K562 (cell line): ENCODE measurements at regions not wholly inside any gene's neighbourhood (a gene's known extent, or its start where the extent isn't known, plus 50 kb on each side); places are given as distances from the start of the nearest gene placed in this dataset.

ENCODE experiments used
- ATAC-seq: fragments of 200-7000 bp; cut with Tn5 transposase; 3 replicates; pipeline ENCODE4 v1.9.1; 2020; ENCODE audit warnings: moderate library complexity
- BruUV-seq: library from RNA; stranded (reverse); fragments of 400-500 nt; replicated peaks from 2 replicates; lab custom pipeline; 2021; lab: Mats Ljungman, UMichigan
- CTCF ChIA-PET: fragments of 300-600 bp; formaldehyde crosslinking; extraction: SDS; loops from one replicate; lab custom pipeline; 2021; ENCODE audit warnings: low intra/inter-chr PET ratio; lab: Yijun Ruan, JAX
- POLR2A ChIA-PET: fragments of 300-600, 350-650 bp; sonication (Branson Sonifier 250); formaldehyde crosslinking; extraction: SDS; loops from one replicate; lab custom pipeline; 2021; ENCODE audit warnings: antibody characterized with exemption, inconsistent platforms; lab: Yijun Ruan, JAX
- DNase-seq, 4 experiments: peaks; one replicate each; pipeline versions ENCODE4 v3.0.0 to v3.0.0-alpha.2; 2011 to 2018; ENCODE audit warnings: low spot score in 3 of 4, mixed read lengths in 3 of 4; ENCODE audit errors: extremely low read depth in 1 of 4
- FAIRE-seq: peaks from 2 replicates; lab custom pipeline; 2011; peaks lifted over from hg19 to GRCh38; lab: Jason Lieb, UNC
- H2AFZ ChIP-seq: 2 replicates; pipeline ENCODE4 v1.6.0; 2011; ENCODE audit warnings: low read depth, low read length, control low read depth, inconsistent platforms
- H3K27ac ChIP-seq: fragments of 200-600 bp; 3 replicates; pipeline ENCODE4 v1.8.0; 2011; ENCODE audit warnings: low read depth, mild to moderate bottlenecking, control low read depth, inconsistent platforms, low read length, moderate library complexity, mixed read lengths; ENCODE audit errors: extremely low read depth
- H3K27me3 ChIP-seq, 2 experiments: fragments of 300-600 bp in 1 of 2; 2 replicates in 1 of 2; 3 replicates in 1 of 2; pipeline versions ENCODE4 v1.6.0 to v1.8.0; 2011; ENCODE audit warnings: inconsistent platforms in 2 of 2, low read length in 2 of 2, mild to moderate bottlenecking in 1 of 2, mixed read lengths in 1 of 2, moderate library complexity in 1 of 2; ENCODE audit not compliant: control insufficient read depth in 2 of 2, insufficient read depth in 2 of 2
- H3K36me3 ChIP-seq: fragments of 300-600 bp; 3 replicates; pipeline ENCODE4 v1.8.0; 2011; ENCODE audit warnings: mild to moderate bottlenecking, low read length, inconsistent platforms; ENCODE audit not compliant: control insufficient read depth, insufficient read depth
- H3K4me1 ChIP-seq, 2 experiments: fragments of 200-600 bp in 1 of 2; replicated peaks in 1 of 2; 2 replicates in 1 of 2; 3 replicates in 1 of 2; pipeline versions ENCODE4 v1.5.1 to v1.8.0; 2011; ENCODE audit warnings: inconsistent platforms in 2 of 2, low read length in 2 of 2, mild to moderate bottlenecking in 1 of 2, mixed read lengths in 1 of 2, moderate library complexity in 1 of 2; ENCODE audit not compliant: control insufficient read depth in 2 of 2, insufficient read depth in 2 of 2
- H3K4me2 ChIP-seq: 2 replicates; pipeline ENCODE4 v1.6.1; 2011; ENCODE audit warnings: low read length, control low read depth, inconsistent platforms, mixed read lengths; ENCODE audit not compliant: insufficient read depth
- H3K4me3 ChIP-seq: fragments of 200-600 bp; sonication (generic), shearing (Covaris generic); 2 replicates; pipeline ENCODE4 v1.5.1; 2016; ENCODE audit warnings: control low read depth, inconsistent platforms
- H3K79me2 ChIP-seq: fragments of 200-600 bp; 3 replicates; pipeline ENCODE4 v1.8.0; 2011; ENCODE audit warnings: low read length, inconsistent platforms; ENCODE audit not compliant: control insufficient read depth, insufficient read depth
- H3K9ac ChIP-seq, 2 experiments: 2 replicates each; pipeline versions ENCODE4 v1.6.0 to v1.6.1; 2011; ENCODE audit warnings: low read depth in 2 of 2, low read length in 2 of 2, control low read depth in 1 of 2, inconsistent platforms in 1 of 2, mild to moderate bottlenecking in 1 of 2, mixed read lengths in 1 of 2; ENCODE audit not compliant: insufficient read depth in 1 of 2
- H3K9me1 ChIP-seq: one replicate; pipeline ENCODE4 v1.6.0; 2011; ENCODE audit warnings: inconsistent platforms, mild to moderate bottlenecking, low read length, moderate library complexity; ENCODE audit not compliant: control insufficient read depth, insufficient read depth
- H3K9me3 ChIP-seq: replicated peaks from 2 replicates; pipeline ENCODE4 v1.5.1; 2011; ENCODE audit warnings: low read depth, low read length, inconsistent platforms; ENCODE audit not compliant: control insufficient read depth, insufficient read depth
- H4K20me1 ChIP-seq: replicated peaks from 2 replicates; pipeline ENCODE4 v1.6.1; 2011; ENCODE audit warnings: low read length, inconsistent platforms, mixed read lengths; ENCODE audit not compliant: control insufficient read depth, insufficient read depth
- CHD4 ChIP-seq: fragments of 200-600 bp; sonication (generic); IDR thresholded peaks from 3 replicates; pipeline ENCODE4 v1.6.1; 2012; ENCODE audit warnings: low read depth, mild to moderate bottlenecking, mixed read lengths, low read length, inconsistent platforms; ENCODE audit not compliant: insufficient read depth, insufficient replicate concordance, poor library complexity, severe bottlenecking
- ZNF644 ChIP-seq: fragments of 200-800 bp; sonication (Bioruptor generic); IDR thresholded peaks from 2 replicates; pipeline ENCODE4 v1.6.1; 2016; ENCODE audit warnings: low read depth, missing genetic modification characterization, missing compliant biosample characterization
- WGBS: fragments of 100-300 bp; shearing (Covaris generic); methylation state at CpG from one replicate; pipeline ENCODE4 v1.1.6; 2016; ENCODE audit warnings: low coverage, mixed read lengths; ENCODE audit not compliant: insufficient coverage; ENCODE audit errors: missing lambda C conversion rate; 5-methylcytosine and 5-hydroxymethylcytosine counted together
- in situ Hi-C: fragments of 300-500 bp; cut with MboI; formaldehyde crosslinking; loops from 4 replicates; pipeline ENCODE4 v1.15.0; 2018; ENCODE audit warnings: inconsistent platforms, mixed read lengths
- intact Hi-C: fragments of 100-400 bp; cut with micrococcal nuclease; formaldehyde crosslinking; loops from 2 replicates; pipeline ENCODE4 v1.14.2; 2022
- TF ChIP-seq, protein P1 (sequence below): fragments of 450-650 bp; IDR thresholded peaks from 2 replicates; pipeline ENCODE4 v1.6.1; 2016; ENCODE audit warnings: low read depth
- TF ChIP-seq, protein P2 (sequence below): sonication (generic); formaldehyde crosslinking; IDR thresholded peaks from 2 replicates; pipeline ENCODE4 v1.8.1; 2022; ENCODE audit warnings: missing genetic modification reagents

DNA sequence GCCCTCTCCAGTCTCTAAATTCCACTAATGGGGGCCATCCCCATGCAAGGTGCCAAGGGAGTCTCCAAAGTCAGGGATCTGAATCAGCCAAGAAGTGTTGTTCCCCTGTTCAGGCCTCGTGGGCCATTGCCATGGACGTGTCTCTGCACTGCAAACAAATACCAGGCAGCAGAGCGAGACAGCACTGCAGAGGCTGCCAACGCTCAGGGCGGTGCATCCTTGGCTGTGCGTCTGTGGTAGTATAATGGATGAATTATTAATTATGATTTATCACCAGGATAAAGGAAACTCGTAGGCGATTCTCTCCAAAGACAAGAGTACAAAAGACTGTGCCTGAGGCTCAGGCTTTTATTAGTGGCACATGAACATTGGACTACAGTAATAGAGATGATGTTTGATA lies 122.3 kb upstream of the NTF3 start (continued):
- TF ChIP-seq, protein P1, sequence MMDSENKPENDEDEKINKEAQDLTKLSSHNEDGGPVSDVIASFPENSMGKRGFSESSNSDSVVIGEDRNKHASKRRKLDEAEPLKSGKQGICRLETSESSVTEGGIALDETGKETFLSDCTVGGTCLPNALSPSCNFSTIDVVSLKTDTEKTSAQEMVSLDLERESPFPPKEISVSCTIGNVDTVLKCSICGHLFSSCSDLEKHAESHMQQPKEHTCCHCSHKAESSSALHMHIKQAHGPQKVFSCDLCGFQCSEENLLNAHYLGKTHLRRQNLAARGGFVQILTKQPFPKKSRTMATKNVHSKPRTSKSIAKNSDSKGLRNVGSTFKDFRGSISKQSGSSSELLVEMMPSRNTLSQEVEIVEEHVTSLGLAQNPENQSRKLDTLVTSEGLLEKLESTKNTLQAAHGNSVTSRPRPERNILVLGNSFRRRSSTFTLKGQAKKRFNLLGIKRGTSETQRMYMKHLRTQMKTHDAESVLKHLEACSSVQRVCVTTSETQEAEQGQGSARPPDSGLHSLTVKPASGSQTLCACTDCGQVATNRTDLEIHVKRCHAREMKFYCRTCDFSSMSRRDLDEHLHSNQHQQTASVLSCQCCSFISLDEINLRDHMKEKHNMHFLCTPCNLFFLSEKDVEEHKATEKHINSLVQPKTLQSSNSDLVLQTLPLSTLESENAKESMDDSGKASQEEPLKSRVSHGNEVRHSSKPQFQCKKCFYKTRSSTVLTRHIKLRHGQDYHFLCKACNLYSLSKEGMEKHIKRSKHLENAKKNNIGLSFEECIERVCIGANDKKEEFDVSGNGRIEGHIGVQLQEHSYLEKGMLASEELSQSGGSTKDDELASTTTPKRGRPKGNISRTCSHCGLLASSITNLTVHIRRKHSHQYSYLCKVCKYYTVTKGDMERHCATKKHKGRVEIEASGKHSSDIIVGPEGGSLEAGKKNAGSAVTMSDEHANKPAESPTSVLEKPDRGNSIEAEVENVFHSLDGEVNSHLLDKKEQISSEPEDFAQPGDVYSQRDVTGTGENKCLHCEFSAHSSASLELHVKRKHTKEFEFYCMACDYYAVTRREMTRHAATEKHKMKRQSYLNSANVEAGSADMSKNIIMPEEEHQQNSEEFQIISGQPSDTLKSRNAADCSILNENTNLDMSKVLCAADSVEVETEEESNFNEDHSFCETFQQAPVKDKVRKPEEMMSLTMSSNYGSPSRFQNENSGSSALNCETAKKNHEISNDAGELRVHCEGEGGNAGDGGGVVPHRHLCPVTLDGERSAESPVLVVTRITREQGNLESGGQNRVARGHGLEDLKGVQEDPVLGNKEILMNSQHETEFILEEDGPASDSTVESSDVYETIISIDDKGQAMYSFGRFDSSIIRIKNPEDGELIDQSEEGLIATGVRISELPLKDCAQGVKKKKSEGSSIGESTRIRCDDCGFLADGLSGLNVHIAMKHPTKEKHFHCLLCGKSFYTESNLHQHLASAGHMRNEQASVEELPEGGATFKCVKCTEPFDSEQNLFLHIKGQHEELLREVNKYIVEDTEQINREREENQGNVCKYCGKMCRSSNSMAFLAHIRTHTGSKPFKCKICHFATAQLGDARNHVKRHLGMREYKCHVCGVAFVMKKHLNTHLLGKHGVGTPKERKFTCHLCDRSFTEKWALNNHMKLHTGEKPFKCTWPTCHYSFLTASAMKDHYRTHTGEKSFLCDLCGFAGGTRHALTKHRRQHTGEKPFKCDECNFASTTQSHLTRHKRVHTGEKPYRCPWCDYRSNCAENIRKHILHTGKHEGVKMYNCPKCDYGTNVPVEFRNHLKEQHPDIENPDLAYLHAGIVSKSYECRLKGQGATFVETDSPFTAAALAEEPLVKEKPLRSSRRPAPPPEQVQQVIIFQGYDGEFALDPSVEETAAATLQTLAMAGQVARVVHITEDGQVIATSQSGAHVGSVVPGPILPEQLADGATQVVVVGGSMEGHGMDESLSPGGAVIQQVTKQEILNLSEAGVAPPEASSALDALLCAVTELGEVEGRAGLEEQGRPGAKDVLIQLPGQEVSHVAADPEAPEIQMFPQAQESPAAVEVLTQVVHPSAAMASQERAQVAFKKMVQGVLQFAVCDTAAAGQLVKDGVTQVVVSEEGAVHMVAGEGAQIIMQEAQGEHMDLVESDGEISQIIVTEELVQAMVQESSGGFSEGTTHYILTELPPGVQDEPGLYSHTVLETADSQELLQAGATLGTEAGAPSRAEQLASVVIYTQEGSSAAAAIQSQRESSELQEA = no peak

DNA sequence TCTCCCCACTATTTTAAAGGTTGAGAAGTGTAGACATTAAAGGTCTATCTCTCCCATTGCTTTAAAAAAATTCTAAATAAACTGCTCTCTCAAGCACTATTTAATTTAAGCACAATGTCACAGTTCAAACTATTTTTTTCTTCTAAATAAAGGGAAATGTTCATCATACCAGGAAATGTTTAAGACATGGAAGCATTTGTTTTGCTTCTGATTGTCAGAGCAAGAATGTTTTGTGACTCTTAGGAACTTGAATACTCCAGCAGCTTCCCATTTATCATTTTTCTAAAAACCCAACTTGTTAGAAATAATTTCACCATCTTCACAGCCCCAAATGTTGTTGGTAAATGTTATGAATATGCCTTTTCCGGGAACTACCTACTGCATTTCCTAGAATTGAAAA lies 121.8 kb upstream of the NTF3 start:
- Histone ChIP-seq H3K4me1 (no peaks in the 10 kb centered on the region), H3K4me2 (no peak overlapping the region), H3K36me3 (no peaks in the 10 kb centered on the region), H2AFZ (no peak overlapping the region), H3K27me3 (no peaks in the 10 kb centered on the region), H3K9me3 (no peaks in the 10 kb centered on the region), H3K9ac (no peak overlapping the region), H3K4me3 (no peak overlapping the region), H3K9me1 (no peaks in the 10 kb centered on the region), H3K27ac (no peak overlapping the region), H4K20me1 (no peaks in the 10 kb centered on the region), H3K79me2 (no peaks in the 10 kb centered on the region)
- 8% methylated on average over 1 of the region's 1 CpG for WGBS
- in situ Hi-C loops = no loop called here
- TF ChIP-seq CHD4 (no peak), ZNF644 (tag) (no peak)
- TF ChIP-seq, protein P2, sequence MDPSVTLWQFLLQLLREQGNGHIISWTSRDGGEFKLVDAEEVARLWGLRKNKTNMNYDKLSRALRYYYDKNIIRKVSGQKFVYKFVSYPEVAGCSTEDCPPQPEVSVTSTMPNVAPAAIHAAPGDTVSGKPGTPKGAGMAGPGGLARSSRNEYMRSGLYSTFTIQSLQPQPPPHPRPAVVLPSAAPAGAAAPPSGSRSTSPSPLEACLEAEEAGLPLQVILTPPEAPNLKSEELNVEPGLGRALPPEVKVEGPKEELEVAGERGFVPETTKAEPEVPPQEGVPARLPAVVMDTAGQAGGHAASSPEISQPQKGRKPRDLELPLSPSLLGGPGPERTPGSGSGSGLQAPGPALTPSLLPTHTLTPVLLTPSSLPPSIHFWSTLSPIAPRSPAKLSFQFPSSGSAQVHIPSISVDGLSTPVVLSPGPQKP = no peak
- BruUV-seq = no TSS peak
- intact Hi-C loops = no loop called here
- no peak for DNase-seq
- POLR2A ChIA-PET = no interaction called here
- FAIRE-seq = no peak
- CTCF ChIA-PET = no interaction called here
- no peak for ATAC-seq
